Dendritic cell treated with granulocyte-macrophage colony-stimulating factor and Interleukin-4, amounts not matched to agents 40 ng/mL and 50 ng/mL, for 4 days (primary cell): ENCODE measurements at regions not wholly inside any gene's neighbourhood (a gene's known extent, or its start where the extent isn't known, plus 50 kb on each side); places are given as distances from the start of the nearest gene placed in this dataset.

Experiments used
- H3K27ac Mint-ChIP-seq: one replicate; pipeline ENCODE4 v1.8.0; 2022; ENCODE audit warnings: mild to moderate bottlenecking, mixed read lengths
- H3K27me3 Mint-ChIP-seq: one replicate; pipeline ENCODE4 v1.8.0; 2022; ENCODE audit warnings: mild to moderate bottlenecking, mixed read lengths
- H3K36me3 Mint-ChIP-seq: one replicate; pipeline ENCODE4 v1.8.0; 2022; ENCODE audit warnings: low read depth, mixed read lengths
- H3K4me1 Mint-ChIP-seq: one replicate; pipeline ENCODE4 v1.8.0; 2022; ENCODE audit warnings: low read depth, mixed read lengths
- H3K4me3 Mint-ChIP-seq: one replicate; pipeline ENCODE4 v1.8.0; 2022; ENCODE audit warnings: mild to moderate bottlenecking, moderate library complexity, mixed read lengths
- H3K9me3 Mint-ChIP-seq: one replicate; pipeline ENCODE4 v1.8.0; 2022; ENCODE audit warnings: mixed read lengths
- intact Hi-C: fragments of 100-400 bp; cut with micrococcal nuclease; formaldehyde crosslinking; loops from one replicate; pipeline ENCODE4 v1.15.0; 2022

- H3K27ac Mint-ChIP-seq: no peak overlapping the region
- H3K27me3 Mint-ChIP-seq: no peaks in the 10 kb centered on the region
- intact Hi-C loops: no loop called here
- H3K36me3 Mint-ChIP-seq: no peaks in the 10 kb centered on the region
- H3K9me3 Mint-ChIP-seq: peaks cover 14% of the 10 kb centered on the region
- no peaks in the 10 kb centered on the region for H3K4me1 Mint-ChIP-seq
- H3K4me3 Mint-ChIP-seq: no peak overlapping the region
Observed at GRCh38 chr12:59027199-59027598, 106.9 kb upstream of the LRIG3 start.

- Mint-ChIP-seq H3K27me3 (no peaks in the 10 kb centered on the region), H3K4me1 (no peaks in the 10 kb centered on the region), H3K4me3 (no peak overlapping the region), H3K27ac (no peak overlapping the region), H3K36me3 (no peaks in the 10 kb centered on the region), H3K9me3 (peaks cover 20% of the 10 kb centered on the region)
- intact Hi-C loops: no loop called here
Observed at GRCh38 chr12:59023861-59024424, 103.6 kb upstream of the LRIG3 start.

GRCh38 chr12:59020073-59020946, 100.0 kb upstream of the LRIG3 start:
- Mint-ChIP-seq H3K4me3 (no peak overlapping the region), H3K36me3 (no peaks in the 10 kb centered on the region), H3K9me3 (peaks cover 22% of the 10 kb centered on the region), H3K4me1 (no peaks in the 10 kb centered on the region), H3K27me3 (no peaks in the 10 kb centered on the region), H3K27ac (no peak overlapping the region)
- intact Hi-C loops: no loop called here

GRCh38 chr12:59014885-59015284, 94.6 kb upstream of the LRIG3 start:
- intact Hi-C loops: no loop called here
- Mint-ChIP-seq H3K36me3 (no peaks in the 10 kb centered on the region), H3K27ac (no peak overlapping the region), H3K4me3 (no peak overlapping the region), H3K27me3 (no peaks in the 10 kb centered on the region), H3K9me3 (peaks cover 8% of the 10 kb centered on the region), H3K4me1 (no peaks in the 10 kb centered on the region)

- intact Hi-C loops: no loop called here
- Mint-ChIP-seq H3K27ac (no peak overlapping the region), H3K9me3 (no peaks in the 10 kb centered on the region), H3K4me3 (no peak overlapping the region), H3K4me1 (no peaks in the 10 kb centered on the region), H3K27me3 (no peaks in the 10 kb centered on the region), H3K36me3 (no peaks in the 10 kb centered on the region)
Observed at GRCh38 chr12:59010941-59011340, 90.6 kb upstream of the LRIG3 start.

GRCh38 chr12:59010118-59010517, 89.8 kb upstream of the LRIG3 start:
- intact Hi-C loops: no loop called here
- Mint-ChIP-seq H3K36me3 (no peaks in the 10 kb centered on the region), H3K4me1 (no peaks in the 10 kb centered on the region), H3K9me3 (no peaks in the 10 kb centered on the region), H3K27me3 (no peaks in the 10 kb centered on the region), H3K4me3 (no peak overlapping the region), H3K27ac (no peak overlapping the region)

- no peak overlapping the region for H3K27ac Mint-ChIP-seq
- H3K9me3 Mint-ChIP-seq: no peaks in the 10 kb centered on the region
- H3K4me1 Mint-ChIP-seq: no peaks in the 10 kb centered on the region
- H3K36me3 Mint-ChIP-seq: no peaks in the 10 kb centered on the region
- no peak overlapping the region for H3K4me3 Mint-ChIP-seq
- intact Hi-C loops: no loop called here
- no peaks in the 10 kb centered on the region for H3K27me3 Mint-ChIP-seq
Observed at GRCh38 chr12:59007620-59008019, 87.3 kb upstream of the LRIG3 start.

- Mint-ChIP-seq H3K27me3 (no peaks in the 10 kb centered on the region), H3K4me1 (no peaks in the 10 kb centered on the region), H3K27ac (no peak overlapping the region), H3K36me3 (no peaks in the 10 kb centered on the region), H3K4me3 (no peak overlapping the region), H3K9me3 (no peaks in the 10 kb centered on the region)
- intact Hi-C loops: no loop called here
Observed at GRCh38 chr12:59005193-59005955, 85.1 kb upstream of the LRIG3 start.

GRCh38 chr12:59004456-59004855, 84.2 kb upstream of the LRIG3 start:
- Mint-ChIP-seq H3K36me3 (no peaks in the 10 kb centered on the region), H3K4me1 (no peaks in the 10 kb centered on the region), H3K27me3 (no peaks in the 10 kb centered on the region), H3K27ac (no peak overlapping the region), H3K9me3 (no peaks in the 10 kb centered on the region), H3K4me3 (no peak overlapping the region)
- intact Hi-C loops: no loop called here

GRCh38 chr12:58995666-58996363, 75.5 kb upstream of the LRIG3 start:
- peaks cover 9% of the 10 kb centered on the region for H3K9me3 Mint-ChIP-seq
- H3K4me1 Mint-ChIP-seq: no peaks in the 10 kb centered on the region
- H3K4me3 Mint-ChIP-seq: no peak overlapping the region
- H3K27ac Mint-ChIP-seq: no peak overlapping the region
- intact Hi-C loops: no loop called here
- no peaks in the 10 kb centered on the region for H3K36me3 Mint-ChIP-seq
- H3K27me3 Mint-ChIP-seq: no peaks in the 10 kb centered on the region

GRCh38 chr12:58988643-58989344, 68.5 kb upstream of the LRIG3 start:
- Mint-ChIP-seq H3K9me3 (peaks cover 31% of the 10 kb centered on the region), H3K27ac (no peak overlapping the region), H3K36me3 (no peaks in the 10 kb centered on the region), H3K4me3 (no peak overlapping the region), H3K4me1 (no peaks in the 10 kb centered on the region), H3K27me3 (no peaks in the 10 kb centered on the region)
- intact Hi-C loops: no loop called here

GRCh38 chr12:58981961-58982360, 61.7 kb upstream of the LRIG3 start:
- Mint-ChIP-seq H3K4me3 (no peak overlapping the region), H3K9me3 (peaks cover 13% of the 10 kb centered on the region), H3K36me3 (no peaks in the 10 kb centered on the region)

GRCh38 chr12:58980768-58981167, 60.5 kb upstream of the LRIG3 start:
- intact Hi-C loops: no loop called here
- Mint-ChIP-seq H3K4me1 (no peaks in the 10 kb centered on the region), H3K4me3 (no peak overlapping the region), H3K36me3 (no peaks in the 10 kb centered on the region), H3K9me3 (peaks cover 13% of the 10 kb centered on the region), H3K27ac (no peak overlapping the region), H3K27me3 (no peaks in the 10 kb centered on the region)

More at GRCh38 chr12:58981961-58982360, 61.7 kb upstream of the LRIG3 start:
- H3K4me1 Mint-ChIP-seq: no peaks in the 10 kb centered on the region
- H3K27me3 Mint-ChIP-seq: no peaks in the 10 kb centered on the region
- no peak overlapping the region for H3K27ac Mint-ChIP-seq
- intact Hi-C loops: no loop called here
